ENCODE measurements at regions not wholly inside any gene's neighbourhood (a gene's known extent, or its start where the extent isn't known, plus 50 kb on each side); places are given as distances from the start of the nearest gene placed in this dataset.

- H3K9me3 ChIP-seq (ENCODE audit: insufficient read depth, low read length) = no peaks in the 10 kb centered on the region
- H3K9me2 ChIP-seq (replicated peaks; ENCODE audit: insufficient read depth, low read length) = no peaks in the 10 kb centered on the region
- no peaks in the 10 kb centered on the region for H4K20me1 ChIP-seq (ENCODE audit: low read depth, low read length)
- no peak overlapping the region for H3K9ac ChIP-seq (ENCODE audit: low read length)
- TF ChIP-seq EZH2phosphoT487 (conservative IDR thresholded peaks at IDR 0.05; ENCODE audit: low read length) (no peak), CTCF (IDR thresholded peaks at IDR 0.05; ENCODE audit: insufficient read depth, low read length, poor library complexity, severe bottlenecking) (no peak)
- no peak overlapping the region for H3K27ac ChIP-seq (ENCODE audit: low read depth, low read length)
- no peaks in the 10 kb centered on the region for H3K27me3 ChIP-seq (ENCODE audit: low read length)
- no peak overlapping the region for H2AFZ ChIP-seq (ENCODE audit: low read depth, low read length, severe bottlenecking)
- no peak overlapping the region for H3K4me2 ChIP-seq (ENCODE audit: low read depth, low read length, poor library complexity, severe bottlenecking)
- no peaks in the 10 kb centered on the region for H3F3A ChIP-seq (ENCODE audit: insufficient read depth)
- H3K79me2 ChIP-seq (ENCODE audit: insufficient read depth, low read length) = no peaks in the 10 kb centered on the region
- H3K4me3 ChIP-seq (ENCODE audit: insufficient read depth, low read length, poor library complexity, severe bottlenecking) = no peak overlapping the region
- H3K36me3 ChIP-seq (ENCODE audit: low read length) = no peaks in the 10 kb centered on the region
These were observed 142.1 kb upstream of the COBL start for GRCh38 chr7:51458693-51459092.

- H3F3A ChIP-seq (ENCODE audit: insufficient read depth) = no peaks in the 10 kb centered on the region
- H3K9ac ChIP-seq (ENCODE audit: low read length) = no peak overlapping the region
- H2AFZ ChIP-seq (ENCODE audit: low read depth, low read length, severe bottlenecking) = no peak overlapping the region
- H3K9me2 ChIP-seq (replicated peaks; ENCODE audit: insufficient read depth, low read length) = no peaks in the 10 kb centered on the region
- TF ChIP-seq CTCF (IDR thresholded peaks at IDR 0.05; ENCODE audit: insufficient read depth, low read length, poor library complexity, severe bottlenecking) = no peak
- TF ChIP-seq EZH2phosphoT487 (conservative IDR thresholded peaks at IDR 0.05; ENCODE audit: low read length) = no peak
- H3K4me3 ChIP-seq (ENCODE audit: insufficient read depth, low read length, poor library complexity, severe bottlenecking) = no peak overlapping the region
- no peaks in the 10 kb centered on the region for H3K79me2 ChIP-seq (ENCODE audit: insufficient read depth, low read length)
- no peaks in the 10 kb centered on the region for H3K36me3 ChIP-seq (ENCODE audit: low read length)
- H3K9me3 ChIP-seq (ENCODE audit: insufficient read depth, low read length) = no peaks in the 10 kb centered on the region
- no peaks in the 10 kb centered on the region for H4K20me1 ChIP-seq (ENCODE audit: low read depth, low read length)
- no peak overlapping the region for H3K27ac ChIP-seq (ENCODE audit: low read depth, low read length)
- no peak overlapping the region for H3K4me2 ChIP-seq (ENCODE audit: low read depth, low read length, poor library complexity, severe bottlenecking)
- H3K27me3 ChIP-seq (ENCODE audit: low read length) = no peaks in the 10 kb centered on the region
These were observed 140.5 kb upstream of the COBL start for GRCh38 chr7:51457079-51457478.

- no peak overlapping the region for H3K9ac ChIP-seq (ENCODE audit: low read length)
- no peak overlapping the region for H3K4me3 ChIP-seq (ENCODE audit: insufficient read depth, low read length, poor library complexity, severe bottlenecking)
- TF ChIP-seq CTCF (IDR thresholded peaks at IDR 0.05; ENCODE audit: insufficient read depth, low read length, poor library complexity, severe bottlenecking) (no peak), EZH2phosphoT487 (conservative IDR thresholded peaks at IDR 0.05; ENCODE audit: low read length) (no peak)
These were observed 139.9 kb upstream of the COBL start for GRCh38 chr7:51456431-51457060.

More at GRCh38 chr7:51456431-51457060, 139.9 kb upstream of the COBL start:
- no peaks in the 10 kb centered on the region for H3K27me3 ChIP-seq (ENCODE audit: low read length)
- H3K9me2 ChIP-seq (replicated peaks; ENCODE audit: insufficient read depth, low read length) = no peaks in the 10 kb centered on the region
- H3K4me2 ChIP-seq (ENCODE audit: low read depth, low read length, poor library complexity, severe bottlenecking) = no peak overlapping the region
- H3K27ac ChIP-seq (ENCODE audit: low read depth, low read length) = no peak overlapping the region
- no peaks in the 10 kb centered on the region for H3K79me2 ChIP-seq (ENCODE audit: insufficient read depth, low read length)
- H4K20me1 ChIP-seq (ENCODE audit: low read depth, low read length) = no peaks in the 10 kb centered on the region
- H2AFZ ChIP-seq (ENCODE audit: low read depth, low read length, severe bottlenecking) = no peak overlapping the region
- no peaks in the 10 kb centered on the region for H3K9me3 ChIP-seq (ENCODE audit: insufficient read depth, low read length)
- H3F3A ChIP-seq (ENCODE audit: insufficient read depth) = no peaks in the 10 kb centered on the region
- H3K36me3 ChIP-seq (ENCODE audit: low read length) = no peaks in the 10 kb centered on the region
